H1 (cell line): ENCODE measurements at regions not wholly inside any gene's neighbourhood (a gene's known extent, or its start where the extent isn't known, plus 50 kb on each side); places are given as distances from the start of the nearest gene placed in this dataset.

Experiments used
- ASH2L ChIP-seq: fragments of 200-600, 300-600 bp; sonication (generic); IDR thresholded peaks from one replicate; pipeline ENCODE4 v1.7.1; 2017; ENCODE audit warnings: low read length
- BACH1 ChIP-seq: IDR thresholded peaks from 2 replicates; pipeline ENCODE4 v1.6.1; 2012; ENCODE audit warnings: low read length, improper control_type of control experiment
- CBX5 ChIP-seq: fragments of 300-800, 300-1000 bp; sonication (generic); IDR thresholded peaks from 2 replicates; pipeline ENCODE4 v1.7.1; 2016; ENCODE audit warnings: antibody characterized with exemption, low read length, low read depth
- CEBPB ChIP-seq: IDR thresholded peaks from 2 replicates; pipeline ENCODE4 v1.6.1; 2012; ENCODE audit warnings: low read depth, low read length
- CHD1 ChIP-seq: IDR thresholded peaks from 2 replicates; pipeline ENCODE4 v1.6.1; 2012; ENCODE audit warnings: low read depth, low read length, improper control_type of control experiment
- EZH2 ChIP-seq: fragments of 200-600 bp; sonication (generic); IDR thresholded peaks from 2 replicates; pipeline ENCODE4 v1.7.1; 2012; ENCODE audit warnings: low read depth, mild to moderate bottlenecking, moderate library complexity, low read length, inconsistent platforms; ENCODE audit not compliant: severe bottlenecking
- FOSL1 ChIP-seq: IDR thresholded peaks from 2 replicates; pipeline ENCODE4 v1.6.1; 2011; ENCODE audit warnings: mild to moderate bottlenecking, low read depth, low read length, moderate library complexity; ENCODE audit not compliant: insufficient read depth
- GABPA ChIP-seq: IDR thresholded peaks from 2 replicates; pipeline ENCODE4 v1.6.1; 2011; ENCODE audit warnings: mild to moderate bottlenecking, low read length, moderate library complexity, borderline replicate concordance; ENCODE audit not compliant: insufficient read depth
- JUND ChIP-seq: IDR thresholded peaks from 2 replicates; pipeline ENCODE4 v1.6.1; 2011; ENCODE audit warnings: mild to moderate bottlenecking, improper control_type of control experiment, low read length
- KDM1A ChIP-seq: fragments of 200-600, 300-600 bp; sonication (generic); IDR thresholded peaks from 2 replicates; pipeline ENCODE4 v1.7.1; 2016; ENCODE audit warnings: mild to moderate bottlenecking, low read length, borderline replicate concordance
- MAFK ChIP-seq: IDR thresholded peaks from 2 replicates; pipeline ENCODE4 v1.6.1; 2012; ENCODE audit warnings: low read depth, mild to moderate bottlenecking, improper control_type of control experiment, low read length
- NANOG ChIP-seq: IDR thresholded peaks from 2 replicates; pipeline ENCODE4 v1.6.1; 2011; ENCODE audit warnings: low read length, low read depth, mild to moderate bottlenecking, inconsistent platforms; ENCODE audit not compliant: insufficient read depth, poor library complexity, severe bottlenecking
- PHF8 ChIP-seq: fragments of 200-600 bp; sonication (generic); conservative IDR thresholded peaks from 2 replicates; pipeline ENCODE4 v1.7.1; 2012; ENCODE audit warnings: low read depth, mild to moderate bottlenecking, inconsistent platforms, low read length, moderate library complexity
- RBBP5 ChIP-seq: IDR thresholded peaks from 2 replicates; pipeline ENCODE4 v1.7.1; 2012; ENCODE audit warnings: low read depth, mild to moderate bottlenecking, inconsistent platforms, low read length, moderate library complexity, borderline replicate concordance
- RFX5 ChIP-seq: IDR thresholded peaks from 2 replicates; pipeline ENCODE4 v1.6.1; 2011; ENCODE audit warnings: low read depth, low read length, improper control_type of control experiment, borderline replicate concordance
- SP1 ChIP-seq: IDR thresholded peaks from 2 replicates; pipeline ENCODE4 v1.6.1; 2011; ENCODE audit warnings: low read depth, low read length
- SP4 ChIP-seq: IDR thresholded peaks from 2 replicates; pipeline ENCODE4 v1.6.1; 2012; ENCODE audit warnings: low read length, inconsistent platforms
- TBP ChIP-seq: IDR thresholded peaks from 2 replicates; pipeline ENCODE4 v1.6.1; 2011; ENCODE audit warnings: low read depth, low read length, improper control_type of control experiment
- TCF12 ChIP-seq: IDR thresholded peaks from 2 replicates; pipeline ENCODE4 v1.6.1; 2011; ENCODE audit warnings: low read depth, mild to moderate bottlenecking, low read length
- YY1 ChIP-seq: IDR thresholded peaks from 2 replicates; pipeline ENCODE4 v1.6.1; 2011; ENCODE audit warnings: low read depth, mild to moderate bottlenecking, low read length
- TF ChIP-seq, protein P1 (sequence below): IDR thresholded peaks from 2 replicates; pipeline ENCODE4 v1.6.1; 2011; ENCODE audit warnings: low read length, improper control_type of control experiment

DNA sequence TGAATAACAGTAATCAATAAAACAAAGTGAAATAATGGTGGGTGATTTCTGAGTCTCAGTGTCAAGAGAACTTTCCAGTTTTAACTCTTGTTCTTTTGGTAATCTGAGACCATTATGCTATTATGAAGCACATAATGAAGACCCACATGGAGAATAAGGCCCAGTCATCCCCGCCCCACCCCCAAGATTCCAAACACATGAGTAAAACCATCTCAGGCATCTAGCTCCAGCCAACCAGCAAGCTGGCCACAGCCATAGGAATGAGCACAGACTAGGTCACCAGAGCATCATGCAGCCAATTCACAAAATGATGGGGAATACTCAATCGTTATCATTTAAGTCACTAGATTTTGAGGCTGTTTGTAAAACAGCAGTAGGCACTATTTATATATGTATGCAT, 1769.0 kb upstream of the PCDH20 start (continued):
- peak; percentile 88 for TF ChIP-seq JUND
- TF ChIP-seq PHF8, result no peak
- TF ChIP-seq NANOG, result peak; percentile 21
- peak; percentile 43; the same call in 1 of the 2 replicates for TF ChIP-seq SP1
- no peak for TF ChIP-seq KDM1A
- no peak for TF ChIP-seq BACH1
- TF ChIP-seq EZH2, result no peak
- TF ChIP-seq FOSL1, result no peak
- no peak for TF ChIP-seq TCF12
- TF ChIP-seq GABPA, result no peak
- TF ChIP-seq, protein P1, sequence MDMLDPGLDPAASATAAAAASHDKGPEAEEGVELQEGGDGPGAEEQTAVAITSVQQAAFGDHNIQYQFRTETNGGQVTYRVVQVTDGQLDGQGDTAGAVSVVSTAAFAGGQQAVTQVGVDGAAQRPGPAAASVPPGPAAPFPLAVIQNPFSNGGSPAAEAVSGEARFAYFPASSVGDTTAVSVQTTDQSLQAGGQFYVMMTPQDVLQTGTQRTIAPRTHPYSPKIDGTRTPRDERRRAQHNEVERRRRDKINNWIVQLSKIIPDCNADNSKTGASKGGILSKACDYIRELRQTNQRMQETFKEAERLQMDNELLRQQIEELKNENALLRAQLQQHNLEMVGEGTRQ, result no peak
- no peak for TF ChIP-seq SP4
- TF ChIP-seq ASH2L, result peak; percentile 45
- no peak for TF ChIP-seq YY1
- TF ChIP-seq CHD1, result no peak
- no peak for TF ChIP-seq RBBP5
- no peak for TF ChIP-seq TBP
- no peak for TF ChIP-seq CBX5
- TF ChIP-seq RFX5, result no peak
- peak; percentile 60; the same call in 1 of the 2 replicates for TF ChIP-seq MAFK
- TF ChIP-seq CEBPB, result no peak
